ENCODE measurements at regions not wholly inside any gene's neighbourhood (a gene's known extent, or its start where the extent isn't known, plus 50 kb on each side); places are given as distances from the start of the nearest gene placed in this dataset.

DNA sequence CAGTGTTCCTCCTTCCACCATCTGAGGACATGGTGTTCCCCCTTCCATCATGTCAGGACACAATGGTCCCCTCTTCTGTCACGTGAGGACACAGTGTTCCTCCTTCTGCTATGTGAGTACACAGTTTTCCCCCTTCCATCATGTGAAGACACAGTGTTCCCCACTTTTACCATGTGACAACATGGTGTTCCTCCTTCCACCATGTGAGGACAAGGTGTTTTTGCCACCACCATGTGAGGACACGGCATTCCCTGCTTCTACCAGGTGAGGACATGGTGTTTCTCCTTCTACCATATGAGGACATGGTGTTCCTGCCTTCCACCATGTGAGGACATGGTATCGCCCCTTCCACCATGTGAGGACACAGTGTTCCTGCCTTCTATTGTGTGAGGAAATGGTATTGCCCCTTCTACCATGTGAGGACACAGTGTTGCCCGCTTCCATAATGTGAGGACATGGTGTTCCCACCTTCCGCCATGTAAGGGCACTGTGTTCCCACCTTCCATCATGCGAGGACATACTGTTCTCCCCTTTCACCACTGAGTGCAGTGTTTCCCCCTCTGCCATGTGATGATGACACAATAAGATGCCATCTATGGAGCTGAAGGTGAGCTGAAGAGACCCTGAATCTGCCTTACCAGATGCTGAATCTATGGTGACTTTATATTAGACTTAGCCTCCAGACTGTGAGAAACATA, 132.3 kb downstream of the FCRL5 start:
- no peak for TF ChIP-seq POLR2A (IDR thresholded peaks at IDR 0.05; ENCODE audit: low read depth, low read length)
- no peak for TF ChIP-seq POLR2AphosphoS5 (IDR thresholded peaks at IDR 0.05; ENCODE audit: low read depth, low read length)
- TF ChIP-seq TAF1 (IDR thresholded peaks at IDR 0.05; ENCODE audit: borderline replicate concordance, low read depth, low read length): no peak

Data from GM12892 (cell line).